Neural cell (in vitro differentiated cells): ENCODE measurements at regions not wholly inside any gene's neighbourhood (a gene's known extent, or its start where the extent isn't known, plus 50 kb on each side); places are given as distances from the start of the nearest gene placed in this dataset.

Experiments
- CTCF ChIP-seq: fragments of 450-650 bp; IDR thresholded peaks from 2 replicates; pipeline ENCODE4 v1.5.1; 2014; ENCODE audit warnings: antibody characterized with exemption, mild to moderate bottlenecking, moderate library complexity; ENCODE audit not compliant: poor library complexity, severe bottlenecking
- EP300 ChIP-seq: fragments of 450-650 bp; conservative IDR thresholded peaks from 2 replicates; pipeline ENCODE4 v1.6.1; 2014; ENCODE audit warnings: antibody characterized with exemption, mild to moderate bottlenecking, moderate library complexity; ENCODE audit not compliant: poor library complexity, severe bottlenecking
- EZH2 ChIP-seq: fragments of 200-600, 300-800 bp; shearing (Covaris generic), sonication (generic); IDR thresholded peaks from 2 replicates; pipeline ENCODE4 v1.6.1; 2014; ENCODE audit warnings: antibody characterized with exemption, low read length, borderline replicate concordance, mild to moderate bottlenecking; ENCODE audit not compliant: insufficient read depth, poor library complexity, severe bottlenecking
- POLR2AphosphoS5 ChIP-seq: IDR thresholded peaks from 2 replicates; pipeline ENCODE4 v1.6.1; 2012
- RAD21 ChIP-seq: fragments of 450-650 bp; conservative IDR thresholded peaks from 2 replicates; pipeline ENCODE4 v1.6.1; 2014; ENCODE audit warnings: antibody characterized with exemption, mild to moderate bottlenecking, moderate library complexity
- SMC3 ChIP-seq: fragments of 450-650 bp; conservative IDR thresholded peaks from 2 replicates; pipeline ENCODE4 v1.6.1; 2014; ENCODE audit warnings: antibody characterized with exemption, mild to moderate bottlenecking, moderate library complexity; ENCODE audit not compliant: poor library complexity
- TF ChIP-seq, protein P1 (sequence below): IDR thresholded peaks from 2 replicates; pipeline ENCODE4 v1.6.1; 2012; ENCODE audit warnings: borderline replicate concordance

GRCh38 chr1:55896210-55896609, 681.0 kb upstream of the USP24 start:
- TF ChIP-seq CTCF: no peak
- no peak for TF ChIP-seq POLR2AphosphoS5
- no peak for TF ChIP-seq RAD21
- no peak for TF ChIP-seq EP300
- TF ChIP-seq EZH2: no peak
- TF ChIP-seq, protein P1, sequence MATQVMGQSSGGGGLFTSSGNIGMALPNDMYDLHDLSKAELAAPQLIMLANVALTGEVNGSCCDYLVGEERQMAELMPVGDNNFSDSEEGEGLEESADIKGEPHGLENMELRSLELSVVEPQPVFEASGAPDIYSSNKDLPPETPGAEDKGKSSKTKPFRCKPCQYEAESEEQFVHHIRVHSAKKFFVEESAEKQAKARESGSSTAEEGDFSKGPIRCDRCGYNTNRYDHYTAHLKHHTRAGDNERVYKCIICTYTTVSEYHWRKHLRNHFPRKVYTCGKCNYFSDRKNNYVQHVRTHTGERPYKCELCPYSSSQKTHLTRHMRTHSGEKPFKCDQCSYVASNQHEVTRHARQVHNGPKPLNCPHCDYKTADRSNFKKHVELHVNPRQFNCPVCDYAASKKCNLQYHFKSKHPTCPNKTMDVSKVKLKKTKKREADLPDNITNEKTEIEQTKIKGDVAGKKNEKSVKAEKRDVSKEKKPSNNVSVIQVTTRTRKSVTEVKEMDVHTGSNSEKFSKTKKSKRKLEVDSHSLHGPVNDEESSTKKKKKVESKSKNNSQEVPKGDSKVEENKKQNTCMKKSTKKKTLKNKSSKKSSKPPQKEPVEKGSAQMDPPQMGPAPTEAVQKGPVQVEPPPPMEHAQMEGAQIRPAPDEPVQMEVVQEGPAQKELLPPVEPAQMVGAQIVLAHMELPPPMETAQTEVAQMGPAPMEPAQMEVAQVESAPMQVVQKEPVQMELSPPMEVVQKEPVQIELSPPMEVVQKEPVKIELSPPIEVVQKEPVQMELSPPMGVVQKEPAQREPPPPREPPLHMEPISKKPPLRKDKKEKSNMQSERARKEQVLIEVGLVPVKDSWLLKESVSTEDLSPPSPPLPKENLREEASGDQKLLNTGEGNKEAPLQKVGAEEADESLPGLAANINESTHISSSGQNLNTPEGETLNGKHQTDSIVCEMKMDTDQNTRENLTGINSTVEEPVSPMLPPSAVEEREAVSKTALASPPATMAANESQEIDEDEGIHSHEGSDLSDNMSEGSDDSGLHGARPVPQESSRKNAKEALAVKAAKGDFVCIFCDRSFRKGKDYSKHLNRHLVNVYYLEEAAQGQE: no peak
- TF ChIP-seq SMC3: no peak
